ENCODE measurements at regions not wholly inside any gene's neighbourhood (a gene's known extent, or its start where the extent isn't known, plus 50 kb on each side); places are given as distances from the start of the nearest gene placed in this dataset.

GRCh38 chr2:150129921-150130575 lies 357.4 kb downstream of the RND3 start:
- no peak for TF ChIP-seq MAX (IDR thresholded peaks at IDR 0.05; ENCODE audit: low read depth)
- no peak for TF ChIP-seq NRF1 (IDR thresholded peaks at IDR 0.05; ENCODE audit: low read depth, low read length)
